GM10266 (cell line): ENCODE measurements at regions not wholly inside any gene's neighbourhood (a gene's known extent, or its start where the extent isn't known, plus 50 kb on each side); places are given as distances from the start of the nearest gene placed in this dataset.
"Not testable (repeated sequence)": the region's sequence is repeated elsewhere in the genome, so short reads cannot be mapped to it uniquely, and the experiment has no call there.

Experiments
- DNase-seq: peaks from one replicate; pipeline ENCODE4 v3.0.0; 2012; ENCODE audit errors: extremely low spot score
- TF ChIP-seq, protein P1 (sequence below): IDR thresholded peaks from 2 replicates; pipeline ENCODE4 v1.5.1; 2012; ENCODE audit warnings: mild to moderate bottlenecking, low read depth; ENCODE audit not compliant: control insufficient read depth, insufficient read depth; ENCODE audit errors: missing control alignments

DNA sequence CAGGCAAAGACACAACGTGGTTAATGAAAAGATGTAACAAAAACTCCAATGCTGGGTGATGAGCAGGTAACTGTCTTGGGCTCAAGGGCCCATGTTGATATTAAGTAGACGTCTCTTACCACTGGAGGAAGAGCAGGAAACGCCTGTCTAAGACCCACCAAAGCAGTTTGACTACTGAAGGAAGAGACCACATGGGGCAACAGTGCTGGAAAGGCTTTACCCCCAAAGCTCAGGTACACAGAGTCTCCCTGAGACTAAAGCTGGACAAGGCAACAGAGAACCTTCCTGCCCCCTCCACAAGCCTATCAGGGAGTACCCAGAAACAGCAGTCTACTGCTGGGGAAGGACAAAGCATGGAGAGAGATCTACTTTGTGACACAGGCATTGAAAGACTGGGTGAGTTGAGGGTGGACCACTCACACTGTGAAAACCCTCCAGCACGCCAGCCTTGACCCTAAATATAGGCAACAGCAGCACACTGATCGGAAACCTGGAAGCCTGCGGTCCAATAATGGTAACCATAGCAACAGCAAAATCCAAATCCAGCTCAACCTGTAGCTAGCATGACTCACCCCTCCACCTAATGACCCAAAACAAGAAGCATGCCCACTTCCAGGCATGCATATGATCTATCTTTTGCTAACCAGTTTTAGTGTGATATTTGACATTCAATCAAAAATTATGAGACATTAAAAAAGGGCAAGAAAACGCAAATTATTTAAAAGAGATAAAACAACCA, 270.5 kb upstream of the SDK2 start:
- DNase-seq = no peak
- TF ChIP-seq, protein P1, sequence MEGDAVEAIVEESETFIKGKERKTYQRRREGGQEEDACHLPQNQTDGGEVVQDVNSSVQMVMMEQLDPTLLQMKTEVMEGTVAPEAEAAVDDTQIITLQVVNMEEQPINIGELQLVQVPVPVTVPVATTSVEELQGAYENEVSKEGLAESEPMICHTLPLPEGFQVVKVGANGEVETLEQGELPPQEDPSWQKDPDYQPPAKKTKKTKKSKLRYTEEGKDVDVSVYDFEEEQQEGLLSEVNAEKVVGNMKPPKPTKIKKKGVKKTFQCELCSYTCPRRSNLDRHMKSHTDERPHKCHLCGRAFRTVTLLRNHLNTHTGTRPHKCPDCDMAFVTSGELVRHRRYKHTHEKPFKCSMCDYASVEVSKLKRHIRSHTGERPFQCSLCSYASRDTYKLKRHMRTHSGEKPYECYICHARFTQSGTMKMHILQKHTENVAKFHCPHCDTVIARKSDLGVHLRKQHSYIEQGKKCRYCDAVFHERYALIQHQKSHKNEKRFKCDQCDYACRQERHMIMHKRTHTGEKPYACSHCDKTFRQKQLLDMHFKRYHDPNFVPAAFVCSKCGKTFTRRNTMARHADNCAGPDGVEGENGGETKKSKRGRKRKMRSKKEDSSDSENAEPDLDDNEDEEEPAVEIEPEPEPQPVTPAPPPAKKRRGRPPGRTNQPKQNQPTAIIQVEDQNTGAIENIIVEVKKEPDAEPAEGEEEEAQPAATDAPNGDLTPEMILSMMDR = no peak

DNA sequence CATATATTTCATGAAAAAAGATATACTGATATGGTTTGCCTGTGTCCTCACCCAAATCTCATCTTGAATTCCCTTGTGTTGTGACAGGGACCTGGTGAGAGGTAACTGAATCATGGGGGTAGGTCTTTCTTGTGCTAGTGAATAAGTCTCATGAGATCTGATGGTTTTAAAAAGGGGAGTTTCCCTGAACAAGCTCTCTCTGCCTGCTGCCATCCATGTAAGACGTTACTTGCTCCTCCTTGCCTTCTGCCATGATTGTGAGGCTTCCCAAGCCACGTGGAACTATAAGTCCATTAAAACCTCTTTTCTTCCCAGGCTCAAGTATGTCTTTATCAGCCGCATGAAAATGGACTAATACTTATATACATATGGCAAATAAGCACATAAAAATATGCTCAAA, 274.8 kb upstream of the SDK2 start:
- not testable (repeated sequence) for DNase-seq

DNA sequence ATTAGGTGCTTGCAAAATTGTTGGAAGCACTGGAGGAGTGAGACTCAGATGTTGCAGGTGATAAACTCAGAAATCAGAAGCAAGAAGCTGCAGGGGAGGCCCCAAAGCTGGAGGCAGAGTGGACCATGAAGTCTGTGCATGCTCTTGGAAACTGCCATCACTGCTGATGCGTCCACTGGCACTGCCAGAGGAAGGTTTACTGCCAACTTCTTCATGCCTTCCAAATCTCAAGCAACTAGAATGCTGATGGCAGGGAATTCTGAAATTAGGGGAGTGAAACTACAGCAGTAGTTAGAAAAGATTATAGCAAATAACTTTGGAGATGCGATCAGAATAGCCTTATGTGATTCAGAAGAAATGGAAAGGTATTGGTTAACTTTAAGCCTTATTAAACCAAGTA, 277.1 kb upstream of the SDK2 start:
- no peak for DNase-seq
- TF ChIP-seq, protein P1 = no peak

DNA sequence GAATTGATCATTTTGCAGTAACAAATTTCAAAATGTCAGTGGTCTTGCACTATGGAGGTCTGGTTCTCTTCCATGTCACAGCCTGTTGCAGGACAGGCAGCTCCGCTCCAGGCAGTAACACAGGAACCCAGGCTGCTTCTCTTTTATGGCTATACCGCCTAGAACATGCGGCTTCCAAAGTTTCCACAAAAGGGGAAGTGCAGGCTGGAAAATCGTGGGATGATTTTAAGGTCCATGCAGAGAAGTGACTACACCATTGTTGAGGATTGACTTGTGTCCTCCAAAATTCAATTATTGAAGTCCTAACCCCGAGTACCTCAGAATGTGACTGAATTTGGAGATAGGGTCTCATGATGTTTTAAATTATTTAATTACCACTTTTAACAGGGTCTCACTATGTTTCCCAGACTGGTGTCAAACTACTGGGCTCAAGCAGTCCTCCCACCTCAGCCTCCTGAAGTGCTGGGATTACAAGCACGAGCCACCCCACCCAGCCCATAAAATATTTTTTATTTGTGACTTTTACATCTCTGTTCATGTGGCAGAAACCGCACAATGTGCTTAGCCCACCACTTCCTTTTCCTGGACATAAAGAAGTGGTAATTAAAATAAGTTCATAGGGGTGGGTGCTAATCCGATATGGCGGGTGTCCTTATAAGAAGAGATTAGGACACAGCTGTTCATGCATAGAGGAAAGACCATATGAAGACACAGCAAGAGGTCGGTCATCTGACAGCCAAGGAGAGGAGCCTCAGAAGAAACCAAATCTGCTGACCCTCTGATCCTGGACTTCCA, 279.2 kb upstream of the RPL38 start:
- DNase-seq = no peak
- TF ChIP-seq, protein P1 = no peak

DNA sequence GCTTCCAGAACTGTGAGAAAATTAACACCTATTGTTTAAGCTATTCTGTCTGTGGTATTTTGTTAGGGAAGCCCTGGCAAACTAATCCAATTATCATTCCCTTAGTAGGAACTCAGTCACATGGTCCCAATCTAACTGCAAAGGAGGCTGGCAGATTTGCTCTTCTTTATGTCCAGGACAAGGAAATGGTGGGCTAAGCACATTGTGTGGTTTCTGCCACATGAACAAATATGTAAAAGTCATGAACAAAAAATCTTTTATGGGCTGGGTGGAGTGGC, 278.6 kb upstream of the RPL38 start:
- no peak for DNase-seq
- TF ChIP-seq, protein P1 = no peak

DNA sequence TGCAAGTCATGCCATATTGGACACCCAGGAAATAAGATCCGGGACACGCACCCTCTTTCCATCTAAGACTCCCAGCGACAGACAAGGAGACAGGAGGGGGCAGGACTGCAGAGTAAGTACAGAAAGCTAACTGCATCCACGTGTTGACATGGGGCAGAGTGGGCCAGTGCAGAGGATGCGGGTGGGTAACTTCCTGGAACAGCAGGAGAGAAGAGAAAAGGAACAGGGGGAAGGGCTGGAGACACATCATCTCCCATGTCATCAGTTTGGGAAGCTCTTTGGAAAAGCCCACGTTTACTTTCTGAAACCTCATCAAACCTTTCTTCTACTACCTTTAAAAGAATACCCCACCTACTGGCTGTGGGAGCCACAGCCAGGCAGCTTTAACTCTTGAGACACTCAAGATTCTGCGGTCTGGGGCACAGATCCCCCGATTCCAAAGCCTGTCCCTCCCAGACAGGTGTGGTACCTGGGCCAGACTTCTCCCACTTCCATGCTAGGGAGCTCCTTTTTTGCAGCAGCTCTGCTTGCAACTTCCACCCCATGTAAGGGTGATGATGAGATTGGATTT, 273.5 kb upstream of the RPL38 start:
- no peak for DNase-seq
- TF ChIP-seq, protein P1 = no peak

DNA sequence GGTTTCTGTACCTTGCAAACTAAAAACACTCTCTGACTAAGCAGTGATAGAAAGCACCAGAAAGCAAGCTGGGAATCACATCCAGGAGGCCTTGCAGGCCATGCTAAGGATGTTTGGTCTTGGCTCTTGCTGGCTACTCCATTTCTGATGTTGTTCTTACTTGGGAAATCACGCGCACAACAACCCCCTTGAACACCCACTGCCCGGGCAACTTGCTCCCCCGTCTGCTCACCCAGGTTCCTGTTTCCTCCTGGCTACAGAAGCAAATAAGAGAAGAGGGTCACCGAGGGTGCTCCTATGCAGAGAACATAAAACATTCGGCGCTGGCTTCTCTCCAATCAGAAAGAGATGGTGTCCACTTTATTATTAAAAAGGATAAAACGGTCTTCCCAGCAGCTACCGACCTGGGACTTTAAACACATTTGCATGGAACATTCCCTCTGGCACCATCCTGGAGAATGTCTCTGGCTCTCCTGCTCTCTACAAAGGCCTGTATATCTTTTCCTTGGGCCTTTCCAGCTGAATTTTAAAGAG, 271.2 kb upstream of the RPL38 start:
- no peak for DNase-seq
- TF ChIP-seq, protein P1 = no peak
